ENCODE measurements at regions not wholly inside any gene's neighbourhood (a gene's known extent, or its start where the extent isn't known, plus 50 kb on each side); places are given as distances from the start of the nearest gene placed in this dataset.

GRCh38 chr6:113562248-113562647 is 294.9 kb upstream of the MARCKS start:
- DNase-seq: no peak

- DNase-seq: no peak
These were observed 292.6 kb upstream of the MARCKS start for GRCh38 chr6:113564371-113565171.

- DNase-seq: no peak
These were observed 291.8 kb upstream of the MARCKS start for GRCh38 chr6:113565306-113565705.

GRCh38 chr6:113570161-113570560 is 287.0 kb upstream of the MARCKS start:
- DNase-seq: peak; percentile 37

- DNase-seq: no peak
These were observed 286.5 kb upstream of the MARCKS start for GRCh38 chr6:113570641-113571040.

GRCh38 chr6:113574147-113574546 is 283.0 kb upstream of the MARCKS start:
- no peak for DNase-seq

GRCh38 chr6:113576310-113576709 is 280.8 kb upstream of the MARCKS start:
- DNase-seq: no peak

- no peak for DNase-seq
These were observed 278.5 kb upstream of the MARCKS start for GRCh38 chr6:113578691-113579090.

- no peak for DNase-seq
These were observed 272.4 kb upstream of the MARCKS start for GRCh38 chr6:113584767-113585166.

- DNase-seq: no peak
These were observed 271.9 kb upstream of the MARCKS start for GRCh38 chr6:113585246-113585645.

GRCh38 chr6:113586413-113587077 is 270.6 kb upstream of the MARCKS start:
- DNase-seq: peak; percentile 42

- DNase-seq: no peak
These were observed 270.0 kb upstream of the MARCKS start for GRCh38 chr6:113587078-113587699.

- no peak for DNase-seq
These were observed 268.5 kb upstream of the MARCKS start for GRCh38 chr6:113588646-113589045.

GRCh38 chr6:113591896-113592827 is 265.0 kb upstream of the MARCKS start:
- peak; percentile 28 for DNase-seq

GRCh38 chr6:113594726-113595125 is 262.4 kb upstream of the MARCKS start:
- DNase-seq: no peak

- no peak for DNase-seq
These were observed 261.2 kb upstream of the MARCKS start for GRCh38 chr6:113595911-113596376.

GRCh38 chr6:113596387-113597230 is 260.5 kb upstream of the MARCKS start:
- no peak for DNase-seq

GRCh38 chr6:113597231-113597583 is 259.9 kb upstream of the MARCKS start:
- no peak for DNase-seq

- DNase-seq: peak; percentile 67
These were observed 258.4 kb upstream of the MARCKS start for GRCh38 chr6:113598786-113599185.

- peak; percentile 76 for DNase-seq
These were observed 257.7 kb upstream of the MARCKS start for GRCh38 chr6:113599444-113599843.

- no peak for DNase-seq
These were observed 256.4 kb upstream of the MARCKS start for GRCh38 chr6:113600551-113601339.
